Nucleus accumbens (tissue), 56 donors: ENCODE measurements at regions not wholly inside any gene's neighbourhood (a gene's known extent, or its start where the extent isn't known, plus 50 kb on each side); places are given as distances from the start of the nearest gene placed in this dataset.

Source experiments
- DNase-seq, 56 donors: peaks; one replicate each; lab custom pipeline; 2025; lab: John Stamatoyannopoulos, UW

DNA sequence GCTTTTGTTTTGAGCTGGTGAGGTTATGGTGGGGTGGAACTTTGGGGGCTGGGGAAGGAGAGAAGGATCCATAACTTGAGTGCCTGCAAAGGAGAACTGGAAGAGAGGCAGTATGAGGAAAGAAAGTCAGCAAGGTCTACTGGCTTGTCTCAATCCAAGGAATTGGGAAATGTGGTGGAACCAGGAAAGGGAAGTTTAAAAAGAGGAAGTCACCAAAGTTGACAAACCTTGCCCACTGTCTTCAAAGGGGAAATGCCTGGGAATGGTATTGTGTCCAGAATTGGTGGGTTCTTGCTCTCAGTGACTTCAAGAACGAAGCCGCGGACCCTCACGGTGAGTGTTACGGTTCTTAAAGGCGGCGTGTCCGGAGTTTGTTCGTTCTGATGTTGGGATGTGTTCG lies 304.1 kb upstream of the FAM98A start:
- no peak for DNase-seq

GRCh38 chr2:33900610-33901009 lies 301.5 kb upstream of the FAM98A start:
- no peak for DNase-seq

- DNase-seq, result no peak
Measured at GRCh38 chr2:33897741-33898140, 298.6 kb upstream of the FAM98A start.

- DNase-seq, result no peak
Measured at GRCh38 chr2:33893824-33894223, 294.7 kb upstream of the FAM98A start.

GRCh38 chr2:33891616-33892015 lies 292.5 kb upstream of the FAM98A start:
- DNase-seq, result peak in 7 of 56 donors; percentile 1 to 15 (median 2)

DNA sequence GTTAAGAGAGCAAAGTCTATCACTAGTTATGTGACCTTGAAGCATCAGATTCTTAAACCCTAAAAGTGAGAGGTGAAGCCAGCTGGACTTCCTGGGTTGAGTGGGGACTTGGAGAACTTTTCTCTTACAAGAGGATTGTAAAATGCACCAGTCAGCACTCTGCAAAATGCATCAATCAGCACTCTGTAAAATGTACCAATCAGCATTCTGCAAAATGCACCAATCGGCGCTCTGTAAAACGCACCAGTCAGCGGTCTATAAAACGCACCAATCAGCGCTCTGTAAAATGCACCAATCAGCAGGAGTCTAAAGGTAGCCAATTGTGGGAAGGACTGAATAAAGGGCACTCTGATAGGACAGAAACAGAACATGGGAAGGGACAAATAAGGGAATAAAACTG lies 291.6 kb upstream of the FAM98A start:
- DNase-seq, result no peak

GRCh38 chr2:33877348-33878016 lies 278.4 kb upstream of the FAM98A start:
- no peak for DNase-seq

GRCh38 chr2:33873076-33873605 lies 274.0 kb upstream of the FAM98A start:
- no peak for DNase-seq

DNA sequence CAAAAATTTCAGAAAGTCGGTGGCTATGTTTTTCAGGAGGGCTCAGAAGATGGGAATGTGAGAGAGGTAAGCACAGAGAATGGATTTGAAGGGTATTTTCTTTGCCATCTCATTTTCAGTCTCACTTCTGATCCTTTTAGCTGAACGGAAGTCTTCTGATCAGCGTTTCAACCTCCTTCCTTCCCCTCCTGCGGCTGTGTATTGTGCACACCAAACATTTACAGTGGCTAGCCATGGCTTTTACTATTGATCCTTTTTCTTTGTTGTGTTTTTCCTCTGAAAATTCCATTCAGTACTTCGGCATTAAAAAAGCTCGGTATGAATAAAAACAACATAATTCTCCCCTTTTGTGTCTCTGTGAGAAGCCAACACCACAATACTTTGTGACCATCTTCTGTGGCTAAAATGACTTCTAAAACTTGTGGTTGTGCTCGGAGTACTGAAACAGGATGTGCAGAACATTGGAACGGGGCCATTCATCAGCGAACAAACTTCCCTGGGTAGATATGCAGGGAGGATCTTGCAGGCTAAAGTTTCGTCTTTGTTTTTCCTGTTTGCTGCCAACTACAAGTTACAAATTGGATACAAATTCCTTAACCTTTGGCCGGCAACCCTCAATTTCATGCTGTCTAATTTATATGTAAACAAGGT lies 260.8 kb upstream of the FAM98A start:
- DNase-seq, result peak in 1 of 56 donors; percentile 0

GRCh38 chr2:33859176-33859575 lies 260.1 kb upstream of the FAM98A start:
- no peak for DNase-seq

DNA sequence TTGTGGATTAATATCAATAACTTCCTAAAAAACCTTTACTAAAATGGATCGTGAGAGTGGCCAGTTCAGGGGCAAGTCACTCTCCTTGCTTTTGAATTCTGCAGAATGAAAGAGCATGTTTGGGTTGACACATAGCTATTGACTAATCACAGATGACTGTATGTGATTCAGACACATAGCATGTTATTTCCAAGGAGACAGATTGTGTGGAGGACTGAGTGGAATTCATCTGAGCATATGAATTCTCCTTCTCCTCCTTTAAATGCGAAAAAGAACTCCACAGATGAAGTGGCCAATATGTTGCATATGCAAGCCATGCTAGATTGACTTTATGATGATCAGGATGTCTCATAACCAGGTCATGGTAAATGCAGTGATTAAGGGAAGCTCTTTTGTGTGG lies 249.4 kb upstream of the FAM98A start:
- DNase-seq, result no peak

- no peak for DNase-seq
Measured at GRCh38 chr2:33839791-33840190, 240.7 kb upstream of the FAM98A start.

DNA sequence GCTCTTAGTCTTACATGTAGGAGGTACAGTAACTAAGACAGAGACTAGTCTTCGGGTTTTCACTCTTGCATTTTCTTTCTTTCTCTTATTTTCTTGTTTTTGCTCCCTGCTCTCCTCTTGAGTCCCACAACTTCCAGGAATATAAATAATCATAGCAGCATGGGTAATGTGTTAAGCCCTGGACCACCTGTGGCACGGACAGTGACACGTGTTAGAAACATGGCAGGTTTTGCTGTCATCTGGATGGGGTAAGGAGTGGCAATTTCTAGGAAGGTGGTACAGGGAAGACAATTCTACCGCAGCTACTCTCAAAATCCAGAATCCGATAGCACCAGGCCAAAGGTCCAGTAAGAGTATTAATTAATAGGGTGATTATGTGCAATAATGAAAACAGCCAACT lies 237.5 kb upstream of the FAM98A start:
- no peak for DNase-seq

DNA sequence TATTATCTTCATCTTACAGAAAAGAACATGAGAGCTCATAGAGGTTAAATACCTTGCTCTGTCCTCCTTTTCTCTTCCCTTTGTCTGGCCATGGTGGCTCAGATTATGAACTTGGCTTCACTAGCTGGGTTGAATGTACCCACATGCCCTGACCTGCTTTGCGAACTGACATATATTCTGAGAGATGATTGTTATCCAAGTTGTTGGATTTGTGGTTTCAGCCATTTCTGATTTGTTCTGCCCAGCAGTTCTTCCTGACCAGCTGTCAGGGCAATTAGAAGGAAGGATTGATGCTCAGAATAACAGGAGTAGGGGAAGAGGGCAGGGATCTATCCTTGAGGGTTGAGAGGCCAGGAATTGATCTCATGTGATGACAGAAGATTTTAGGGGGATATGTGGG lies 236.8 kb upstream of the FAM98A start:
- no peak for DNase-seq

- DNase-seq, result no peak
Measured at GRCh38 chr2:33822964-33823363, 223.9 kb upstream of the FAM98A start.

DNA sequence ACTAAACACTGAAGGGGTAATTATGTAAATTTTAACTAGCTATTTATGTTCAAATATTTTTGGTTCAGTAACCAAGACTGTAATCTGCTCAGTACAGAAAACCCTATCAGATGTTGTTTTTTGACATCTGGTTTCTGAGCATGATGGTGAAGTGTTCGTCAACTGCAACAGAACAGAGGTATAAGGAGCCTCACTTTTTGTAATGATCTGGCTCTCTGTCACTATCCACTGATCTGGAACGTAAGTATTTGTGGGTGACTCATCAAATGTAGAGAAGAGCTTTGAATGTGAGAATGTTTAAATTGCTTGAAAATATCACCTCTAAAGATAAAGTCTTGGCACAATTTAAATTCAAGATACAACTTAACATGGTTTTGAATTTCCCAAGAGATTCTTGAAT lies 213.6 kb upstream of the FAM98A start:
- DNase-seq, result no peak

- no peak for DNase-seq
Measured at GRCh38 chr2:33810046-33810835, 211.1 kb upstream of the FAM98A start.

- DNase-seq, result no peak
Measured at GRCh38 chr2:33806041-33806440, 206.9 kb upstream of the FAM98A start.

DNA sequence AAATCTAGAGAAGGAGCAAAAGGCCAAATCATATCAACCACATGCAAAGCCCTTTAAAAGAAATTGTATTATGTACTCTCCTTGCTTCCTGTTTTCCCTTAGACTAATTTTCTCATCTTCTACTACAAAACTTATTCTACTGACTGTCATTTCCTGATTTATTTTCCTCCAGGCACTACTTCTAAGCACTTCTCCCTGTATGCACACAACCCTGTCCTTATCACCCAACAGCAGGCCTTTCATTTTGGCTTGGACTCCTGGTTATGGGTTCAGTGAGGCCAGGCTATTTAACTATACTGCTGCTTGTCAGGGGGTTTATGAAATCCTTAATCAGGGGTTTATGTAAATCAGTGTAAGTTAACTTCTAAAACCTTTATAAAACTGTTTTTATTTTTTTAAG lies 205.1 kb upstream of the FAM98A start:
- no peak for DNase-seq

- no peak for DNase-seq
Measured at GRCh38 chr2:33796511-33796910, 197.4 kb upstream of the FAM98A start.

DNA sequence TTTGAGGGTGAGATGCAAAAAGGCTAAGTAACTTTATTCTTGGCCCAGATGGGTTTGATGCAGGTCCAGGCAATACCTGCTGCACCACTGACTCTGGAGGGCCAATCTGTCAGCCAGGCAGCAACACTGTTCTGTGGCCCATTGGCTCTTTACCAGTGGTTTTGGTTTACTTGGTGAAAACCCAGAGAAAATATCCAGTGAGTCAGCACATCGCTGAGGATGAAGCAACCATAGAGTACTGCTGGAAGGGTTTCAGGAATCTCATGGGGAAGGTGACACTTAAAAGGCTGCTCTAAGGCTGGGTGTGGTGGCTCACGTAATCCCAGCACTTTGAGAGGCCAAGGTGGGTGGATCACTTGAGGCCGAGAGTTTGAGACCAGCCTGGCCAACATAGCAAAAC lies 192.5 kb upstream of the FAM98A start:
- no peak for DNase-seq

DNA sequence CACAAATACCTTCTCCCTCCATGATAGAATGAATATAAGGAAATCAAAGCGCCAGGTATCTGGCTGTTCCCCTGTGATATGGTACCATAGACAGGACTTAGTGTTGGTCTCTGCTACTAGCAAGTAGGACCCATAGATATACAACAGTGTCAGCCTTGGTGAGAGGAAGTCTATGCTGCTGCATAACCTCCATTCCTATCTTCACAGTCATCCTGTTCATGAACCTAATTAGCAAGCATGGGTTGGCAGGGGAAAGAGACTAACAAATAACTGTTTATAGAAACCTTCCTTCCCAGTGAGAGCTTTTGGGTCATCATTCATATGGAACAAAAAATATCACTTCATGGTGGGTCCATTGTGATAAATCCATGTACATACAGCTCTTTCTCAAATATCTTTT lies 188.9 kb upstream of the FAM98A start:
- no peak for DNase-seq
